AG09319 (cell line): ENCODE measurements at regions not wholly inside any gene's neighbourhood (a gene's known extent, or its start where the extent isn't known, plus 50 kb on each side); places are given as distances from the start of the nearest gene placed in this dataset.
A peak's percentile ranks its signal among the peaks of the same experiment; 100 is the strongest.

Source experiments
- DNase-seq: peaks from one replicate; pipeline ENCODE4 v3.0.0-alpha.2; 2010; ENCODE audit warnings: low read depth; ENCODE audit errors: extremely low read depth
- TF ChIP-seq, protein P1 (sequence below): IDR thresholded peaks from 2 replicates; pipeline ENCODE4 v1.5.1; 2011; ENCODE audit warnings: low read depth, mild to moderate bottlenecking, inconsistent platforms, low read length, moderate library complexity

DNA sequence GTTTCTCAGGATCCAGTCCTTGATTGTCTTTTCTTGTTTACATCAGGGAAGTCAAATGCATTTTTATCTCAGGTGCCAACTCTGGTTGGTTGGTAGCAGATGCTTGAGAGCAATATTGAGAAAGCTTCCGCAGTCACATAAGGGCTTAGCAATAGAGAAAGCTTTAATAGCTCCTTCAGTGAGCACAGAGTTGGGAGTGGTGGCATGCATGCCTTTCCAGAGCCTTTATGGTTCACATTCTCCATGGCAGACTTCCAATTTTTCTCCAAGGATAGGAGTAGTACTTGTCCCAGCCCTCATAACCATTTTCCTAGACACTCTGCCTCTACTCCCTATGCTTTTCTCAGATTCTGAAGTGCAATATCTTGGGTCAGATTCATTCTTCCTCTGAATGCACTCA lies 280.4 kb downstream of the AEBP2 start:
- TF ChIP-seq, protein P1, sequence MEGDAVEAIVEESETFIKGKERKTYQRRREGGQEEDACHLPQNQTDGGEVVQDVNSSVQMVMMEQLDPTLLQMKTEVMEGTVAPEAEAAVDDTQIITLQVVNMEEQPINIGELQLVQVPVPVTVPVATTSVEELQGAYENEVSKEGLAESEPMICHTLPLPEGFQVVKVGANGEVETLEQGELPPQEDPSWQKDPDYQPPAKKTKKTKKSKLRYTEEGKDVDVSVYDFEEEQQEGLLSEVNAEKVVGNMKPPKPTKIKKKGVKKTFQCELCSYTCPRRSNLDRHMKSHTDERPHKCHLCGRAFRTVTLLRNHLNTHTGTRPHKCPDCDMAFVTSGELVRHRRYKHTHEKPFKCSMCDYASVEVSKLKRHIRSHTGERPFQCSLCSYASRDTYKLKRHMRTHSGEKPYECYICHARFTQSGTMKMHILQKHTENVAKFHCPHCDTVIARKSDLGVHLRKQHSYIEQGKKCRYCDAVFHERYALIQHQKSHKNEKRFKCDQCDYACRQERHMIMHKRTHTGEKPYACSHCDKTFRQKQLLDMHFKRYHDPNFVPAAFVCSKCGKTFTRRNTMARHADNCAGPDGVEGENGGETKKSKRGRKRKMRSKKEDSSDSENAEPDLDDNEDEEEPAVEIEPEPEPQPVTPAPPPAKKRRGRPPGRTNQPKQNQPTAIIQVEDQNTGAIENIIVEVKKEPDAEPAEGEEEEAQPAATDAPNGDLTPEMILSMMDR, result no peak
- no peak for DNase-seq

DNA sequence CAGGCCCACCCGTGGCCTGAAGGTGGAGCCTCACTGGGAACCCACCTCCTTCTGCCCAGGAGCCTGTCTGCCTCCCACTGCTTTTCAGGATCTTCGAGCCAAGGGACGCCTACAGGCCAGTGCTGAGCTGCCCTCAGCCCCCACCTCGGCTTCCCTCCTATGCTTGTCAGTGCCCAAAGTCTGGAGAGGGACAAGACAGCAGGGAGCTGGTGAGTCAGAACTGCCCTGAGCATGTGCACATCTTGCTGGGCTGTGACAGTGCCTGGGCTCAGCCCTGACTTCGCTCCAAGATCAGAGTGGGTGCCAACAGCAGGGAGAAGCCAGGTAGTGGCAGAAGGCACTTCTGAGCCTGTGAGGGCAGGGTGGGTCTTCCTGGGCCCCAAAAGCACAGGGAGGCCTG lies 286.8 kb downstream of the AEBP2 start:
- TF ChIP-seq, protein P1, result no peak
- DNase-seq, result no peak

DNA sequence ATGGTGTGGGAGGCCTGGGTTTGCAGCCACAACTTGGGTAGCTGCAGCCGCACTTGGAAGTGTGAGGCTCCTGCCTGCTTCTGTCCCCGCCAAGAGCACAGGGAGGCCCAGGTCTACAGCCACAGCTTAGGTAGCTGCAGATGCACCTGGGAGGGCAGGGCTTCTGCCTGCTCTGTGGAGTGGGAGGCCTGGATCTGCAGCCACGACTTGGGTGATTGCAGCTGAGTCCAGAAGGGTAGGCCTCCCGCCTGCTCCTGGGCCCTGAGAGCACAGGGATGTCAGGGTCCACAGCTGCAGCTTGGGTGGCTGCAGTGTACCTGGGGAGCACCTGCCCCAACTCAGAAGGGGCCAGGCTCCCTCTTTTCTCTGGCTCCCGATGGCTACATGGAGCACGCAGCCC lies 287.3 kb downstream of the AEBP2 start:
- TF ChIP-seq, protein P1, result no peak
- DNase-seq, result no peak

DNA sequence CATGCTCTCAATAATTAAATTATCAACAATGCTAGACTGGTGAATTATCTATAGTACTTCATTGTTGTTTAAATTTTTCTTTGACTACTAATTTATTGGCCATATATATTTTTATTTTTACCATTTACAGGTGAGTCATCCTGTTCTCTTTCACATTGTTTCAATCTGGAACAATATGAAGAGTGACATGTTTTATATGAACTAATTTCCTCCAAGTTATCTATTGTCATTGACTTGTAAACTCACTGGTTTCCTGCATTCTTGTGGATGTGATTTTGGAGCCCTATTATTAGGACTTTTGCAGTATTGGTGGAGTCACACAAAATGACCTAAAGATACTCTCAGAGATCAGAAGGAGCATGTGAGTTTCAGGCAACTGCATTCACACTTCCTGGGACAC lies 297.7 kb downstream of the AEBP2 start:
- TF ChIP-seq, protein P1, result no peak
- DNase-seq, result no peak

DNA sequence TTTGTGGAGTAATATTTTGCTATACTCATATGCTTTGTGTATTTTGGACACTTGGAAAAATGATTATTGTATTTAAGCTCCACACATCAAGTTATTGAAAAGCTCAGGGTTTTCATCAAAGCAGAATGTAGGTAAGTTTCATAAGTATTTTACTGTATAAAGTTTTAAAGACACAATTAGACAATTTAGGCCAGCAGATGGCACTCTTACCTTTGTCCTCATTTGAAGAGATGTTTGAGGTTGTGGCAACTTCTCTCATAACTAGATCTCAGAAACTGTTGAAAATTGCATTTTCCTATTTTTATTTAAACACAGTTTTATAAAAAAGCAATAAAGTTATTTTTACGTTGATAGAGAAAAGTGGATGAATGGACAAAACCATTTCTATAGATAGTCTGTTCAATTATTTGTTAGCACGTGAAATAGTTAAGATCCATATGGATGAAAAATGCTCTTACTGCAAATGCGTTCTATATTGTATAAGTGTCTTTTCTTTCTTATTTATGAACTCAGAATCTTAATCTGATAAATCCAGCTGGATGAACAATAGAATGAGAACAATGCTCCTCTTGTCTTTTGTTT lies 300.0 kb downstream of the AEBP2 start:
- DNase-seq, result peak; percentile 44
- TF ChIP-seq, protein P1, result peak; percentile 58

DNA sequence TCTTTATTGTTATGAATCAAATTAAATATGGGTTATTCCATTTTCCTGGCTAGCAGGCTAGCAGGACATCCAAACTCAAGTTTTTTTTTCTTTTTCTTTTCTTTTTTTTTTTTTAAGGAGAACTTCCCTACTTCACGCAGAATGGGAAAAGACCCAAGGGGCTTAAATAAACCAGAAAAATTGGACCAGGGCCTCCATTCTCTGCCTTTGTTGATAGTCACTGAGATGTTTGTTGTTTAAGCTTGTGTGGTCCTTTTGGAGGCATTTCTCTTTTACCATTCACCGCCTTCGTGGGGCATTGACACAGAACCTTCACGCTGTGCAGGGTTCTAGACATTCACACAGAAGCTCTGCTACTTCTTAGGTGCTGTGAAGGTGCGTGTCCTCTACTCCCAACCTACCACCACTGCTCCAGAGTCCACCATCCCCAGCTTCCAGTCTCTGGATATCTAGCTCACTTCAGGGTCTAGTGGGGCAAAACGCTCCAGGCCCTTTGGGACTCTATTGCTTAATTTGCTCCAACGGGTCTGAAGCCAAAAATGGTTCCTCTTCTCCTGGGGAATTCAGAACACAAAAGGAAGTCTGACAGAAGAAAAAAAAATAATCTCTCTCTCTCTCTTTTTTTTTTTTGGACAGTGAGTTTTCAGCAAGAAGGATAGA lies 301.3 kb downstream of the AEBP2 start:
- TF ChIP-seq, protein P1, result no peak
- DNase-seq, result no peak

DNA sequence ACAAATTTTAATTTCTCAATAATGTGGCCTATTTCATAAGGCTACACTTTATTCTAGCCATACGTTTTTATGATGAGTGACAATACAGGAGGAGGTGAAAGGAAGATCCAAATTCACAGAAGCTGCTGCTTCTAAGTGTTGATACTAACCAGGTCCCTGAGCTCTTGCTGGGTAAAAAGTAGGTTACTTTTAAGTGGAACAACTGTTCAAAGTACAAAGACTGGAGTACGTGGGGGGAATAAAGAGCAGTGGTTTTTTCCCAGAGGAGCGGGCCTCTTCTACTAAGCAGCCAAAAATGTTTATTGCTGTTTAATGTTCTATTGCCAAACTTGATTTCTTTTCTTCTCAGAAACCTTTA lies 301.8 kb downstream of the AEBP2 start:
- DNase-seq, result no peak
- TF ChIP-seq, protein P1, result no peak
